ENCODE measurements at regions not wholly inside any gene's neighbourhood (a gene's known extent, or its start where the extent isn't known, plus 50 kb on each side); places are given as distances from the start of the nearest gene placed in this dataset.
"Not testable (repeated sequence)": the region's sequence is repeated elsewhere in the genome, so short reads cannot be mapped to it uniquely, and the experiment has no call there.

DNA sequence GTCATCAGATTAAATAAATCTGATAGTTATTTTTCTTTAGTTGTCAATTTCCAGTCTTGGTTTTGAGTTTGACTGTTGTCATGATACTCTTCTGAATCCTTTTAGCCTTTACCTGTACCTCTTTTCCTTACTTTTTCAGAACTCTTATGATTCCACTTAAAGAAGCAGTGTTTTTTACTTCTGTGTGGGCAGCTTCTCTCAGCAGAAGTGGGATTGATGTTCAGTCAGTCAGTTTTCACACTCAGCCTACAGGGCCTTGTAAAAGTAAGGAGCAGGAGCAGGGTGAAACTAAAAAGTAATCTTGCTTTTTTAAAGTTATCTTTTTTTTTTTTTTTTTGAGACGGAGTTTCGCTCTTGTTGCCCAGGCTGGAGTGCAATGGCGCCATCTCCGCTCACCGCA lies 75.1 kb downstream of the HAUS1 start:
- DNase-seq (ENCODE audit: low spot score): no peak

DNA sequence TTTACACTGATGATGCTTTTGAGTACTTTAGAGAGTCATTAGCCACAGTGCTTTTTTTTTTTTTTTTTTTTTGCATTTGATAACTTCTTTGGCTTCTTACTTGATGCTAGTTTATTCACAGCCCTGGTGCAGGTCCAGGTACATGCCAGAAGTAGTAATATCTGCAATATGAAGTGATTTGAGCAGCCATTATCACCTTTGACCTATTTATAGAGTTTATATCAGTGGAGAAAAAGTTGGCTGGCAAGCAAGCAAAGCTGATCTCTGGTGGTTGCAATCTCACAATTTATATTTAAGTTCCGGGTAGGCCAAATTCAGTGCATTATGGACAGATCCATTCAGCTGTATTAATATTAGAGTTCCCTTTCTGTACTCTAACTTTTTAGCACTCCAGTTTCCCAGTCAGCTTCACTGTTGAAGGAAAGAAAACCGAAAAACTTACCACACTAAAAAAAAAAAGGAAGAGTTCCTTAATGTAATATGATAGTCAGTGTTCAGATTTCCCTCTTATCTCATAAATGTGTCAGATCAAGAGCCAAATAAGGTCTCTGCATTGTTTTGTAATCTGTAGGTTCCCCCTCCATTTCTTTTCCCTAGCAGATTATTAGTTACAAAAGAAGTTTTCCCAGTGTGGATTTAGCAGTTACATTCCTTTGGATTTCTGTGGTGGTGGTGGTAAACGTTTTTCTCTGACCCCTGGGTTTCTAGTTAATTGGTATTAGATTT lies 78.6 kb downstream of the HAUS1 start:
- no peak for DNase-seq (ENCODE audit: low spot score)

DNA sequence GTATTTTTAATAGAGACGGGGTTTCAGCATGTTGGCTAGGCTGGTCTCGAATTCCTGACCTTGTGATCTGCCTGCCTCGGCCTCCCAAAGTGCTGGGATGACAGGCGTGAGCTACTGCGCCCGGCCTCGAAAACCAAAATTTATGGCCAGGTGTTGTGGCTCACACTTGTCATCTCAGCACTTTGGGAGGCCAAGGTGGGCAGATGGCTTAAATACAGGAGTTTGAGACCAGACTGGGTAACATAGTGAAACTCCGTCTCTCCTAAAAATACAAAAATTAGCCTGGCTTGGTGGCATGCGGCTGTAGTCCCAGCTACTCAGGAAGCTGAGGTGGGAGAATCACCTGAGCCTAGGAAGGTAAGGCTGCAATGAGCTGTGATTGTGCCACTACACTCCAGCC lies 80.1 kb downstream of the HAUS1 start:
- DNase-seq (ENCODE audit: low spot score): not testable (repeated sequence)

DNA sequence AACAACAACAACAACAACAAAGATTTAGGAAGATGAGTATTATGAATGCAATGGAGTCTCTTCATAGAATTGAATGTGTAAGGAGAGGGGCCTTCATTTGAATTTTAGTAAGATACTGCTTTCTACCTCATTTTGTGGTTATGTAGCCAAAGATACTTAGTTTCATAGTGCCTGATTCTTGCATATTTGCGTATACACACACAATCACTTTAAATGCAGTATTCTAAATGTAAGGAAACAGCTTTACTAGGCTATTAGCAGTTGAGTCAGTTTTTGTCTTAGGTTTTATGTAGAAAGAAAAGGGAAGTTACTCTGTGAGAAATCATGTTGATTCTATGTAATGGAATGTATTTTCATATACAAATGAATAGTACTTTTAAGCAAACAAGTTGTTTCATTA lies 80.5 kb downstream of the HAUS1 start:
- DNase-seq (ENCODE audit: low spot score): no peak

DNA sequence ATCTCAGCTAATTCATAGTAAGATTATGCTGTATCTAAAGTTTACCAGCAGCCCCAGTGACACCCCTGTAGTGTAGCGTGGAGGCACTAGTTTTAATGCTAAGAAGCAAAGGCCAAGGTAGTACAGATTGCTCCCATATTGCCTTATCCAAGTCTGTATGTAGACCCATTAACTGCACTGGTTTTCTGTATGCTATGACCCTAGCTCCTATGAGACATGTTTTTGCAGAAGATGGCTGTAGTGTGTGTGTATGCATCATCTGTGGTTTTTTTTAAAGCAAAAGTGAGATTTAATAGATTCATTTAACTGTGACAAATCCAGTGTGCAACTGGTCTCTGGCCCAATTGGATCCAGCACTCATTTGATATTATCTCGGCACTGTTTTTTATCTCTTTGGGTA lies 86.5 kb downstream of the HAUS1 start:
- no peak for DNase-seq (ENCODE audit: low spot score)

DNA sequence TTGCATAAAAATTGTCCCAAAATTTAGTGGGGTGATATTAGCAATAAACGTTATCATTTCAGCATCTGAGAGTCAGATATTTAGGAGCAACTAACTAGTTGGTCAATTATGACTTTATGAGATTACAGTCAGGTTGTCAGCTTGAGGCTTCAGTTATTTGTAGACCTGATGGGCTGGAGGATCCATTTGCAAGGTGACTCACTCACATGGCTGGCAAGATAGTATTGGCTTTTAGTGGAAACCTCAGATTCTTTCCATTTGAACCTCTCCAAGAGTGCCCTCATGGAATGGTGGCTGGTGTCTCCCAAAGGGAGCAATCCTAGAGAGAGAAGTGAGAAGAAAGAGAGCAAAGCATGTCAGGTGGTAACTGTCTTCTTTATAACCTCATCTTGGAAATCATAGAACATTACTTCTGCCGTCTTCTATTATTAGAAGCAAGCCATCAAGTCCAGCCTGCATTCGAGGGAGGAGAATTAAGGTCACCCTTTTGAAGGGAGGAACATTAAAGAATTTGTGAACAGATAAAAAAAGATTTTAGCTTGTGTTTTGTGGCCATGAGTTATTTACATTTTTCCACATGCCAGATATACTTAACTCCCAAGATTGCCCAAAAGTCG lies 92.5 kb downstream of the HAUS1 start:
- no peak for DNase-seq (ENCODE audit: low spot score)

DNA sequence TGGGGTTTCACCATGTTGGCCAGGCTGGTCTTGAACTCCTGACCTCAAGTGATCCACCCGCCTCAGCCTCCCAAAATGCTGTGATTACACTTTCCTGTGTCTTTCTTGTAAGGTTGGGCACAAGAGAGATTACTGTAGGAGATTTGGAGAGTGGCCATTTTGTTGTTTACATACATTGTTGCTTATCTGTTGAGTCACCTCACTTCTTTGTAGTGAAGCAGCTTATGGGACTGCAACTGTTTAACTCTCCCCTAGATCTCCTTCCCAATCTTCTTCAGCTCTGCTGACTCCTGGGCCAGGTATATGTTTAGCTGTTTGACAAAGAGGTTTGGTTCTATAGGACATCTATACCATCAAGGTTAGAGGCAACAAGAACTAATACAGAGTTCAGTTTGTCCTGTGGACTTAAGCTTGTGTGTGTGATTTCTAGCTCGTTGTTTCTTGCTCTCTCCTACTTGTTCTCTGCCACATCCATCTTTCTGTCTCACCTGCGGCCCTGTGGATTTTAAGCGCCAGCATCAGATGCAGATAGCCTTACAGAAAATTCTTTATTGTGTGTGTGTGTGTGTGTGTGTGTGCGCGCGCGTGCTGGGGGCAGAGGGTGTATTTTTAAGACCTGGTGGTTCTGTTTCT lies 95.4 kb downstream of the HAUS1 start:
- DNase-seq (ENCODE audit: low spot score): no peak

DNA sequence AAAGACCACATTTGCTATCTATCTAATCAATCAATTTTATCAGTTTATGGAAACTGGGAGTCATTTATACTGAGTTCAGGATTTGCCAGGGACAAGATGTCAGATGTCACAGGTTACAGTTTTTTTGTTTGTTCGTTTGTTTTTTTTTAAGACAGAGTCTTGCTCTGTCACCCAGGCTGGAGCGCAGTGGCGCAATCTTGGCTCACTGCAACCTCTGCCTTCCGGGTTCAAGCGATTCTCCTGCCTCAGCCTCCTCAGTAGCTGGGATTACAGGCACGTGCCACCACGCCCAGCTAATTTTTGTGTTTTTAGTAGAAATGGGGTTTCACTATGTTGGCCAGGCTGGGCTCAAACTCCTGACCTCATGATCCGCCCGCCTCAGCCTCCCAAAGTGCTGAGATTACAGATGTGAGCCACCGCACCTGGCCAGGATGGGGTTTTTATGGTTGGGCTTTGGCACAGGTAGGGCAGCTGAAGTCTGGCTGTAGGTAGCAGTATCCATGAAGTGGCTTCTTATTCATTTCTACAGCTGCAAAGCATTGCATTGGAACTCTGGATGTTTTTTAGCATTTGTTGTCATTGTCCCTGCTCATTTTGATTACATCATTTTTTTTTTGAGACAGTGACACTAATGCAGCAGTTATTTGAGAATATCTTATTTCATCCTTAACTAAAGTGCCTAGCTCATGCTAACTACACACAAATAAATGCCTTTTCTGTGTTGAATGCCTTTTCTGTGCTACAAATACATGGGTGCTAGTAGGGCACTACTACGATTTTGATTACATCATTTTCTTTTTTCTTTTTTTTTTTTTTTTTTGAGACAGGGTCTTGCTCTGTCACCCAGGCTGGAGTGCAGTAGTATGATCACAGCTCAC lies 96.2 kb downstream of the HAUS1 start:
- not testable (repeated sequence) for DNase-seq (ENCODE audit: low spot score)

DNA sequence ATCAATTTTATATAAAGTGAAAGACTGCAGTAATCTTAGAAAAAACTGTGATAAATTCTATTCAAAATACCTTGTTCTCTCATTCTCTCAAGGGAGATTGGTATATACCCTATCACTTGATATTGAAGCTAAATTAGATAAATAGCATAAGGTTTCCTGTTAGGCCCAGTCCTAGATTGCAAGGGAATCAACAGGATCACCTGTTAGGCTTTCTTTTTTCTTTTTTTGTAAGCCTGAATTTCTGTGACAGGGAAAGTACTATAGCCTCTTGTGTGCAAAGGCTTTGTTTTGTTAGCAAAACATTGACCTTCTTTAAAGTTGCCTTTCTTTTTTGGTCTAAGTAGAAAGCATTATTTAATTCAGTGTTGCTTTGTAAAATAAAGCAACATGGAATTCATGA lies 100.0 kb downstream of the HAUS1 start:
- DNase-seq (ENCODE audit: low spot score): no peak

DNA sequence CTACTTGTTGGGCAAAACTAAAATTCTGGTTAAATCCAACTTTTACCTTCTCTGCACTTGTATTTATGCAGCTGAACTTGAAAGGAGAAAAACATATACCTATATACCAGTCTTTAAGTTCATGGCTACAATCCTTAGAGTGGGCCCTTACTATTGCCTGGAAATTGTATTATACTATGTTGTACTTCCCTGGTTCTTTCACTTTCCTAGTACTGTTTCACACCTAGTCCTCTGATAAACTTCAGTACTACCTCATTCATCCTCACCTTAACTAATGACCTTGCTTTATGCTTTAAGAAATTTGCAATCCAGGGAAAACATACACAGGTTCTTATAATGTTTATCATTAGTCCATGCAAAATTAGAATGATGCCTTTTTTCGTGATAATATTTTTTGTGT lies 103.8 kb downstream of the HAUS1 start:
- DNase-seq (ENCODE audit: low spot score): no peak

DNA sequence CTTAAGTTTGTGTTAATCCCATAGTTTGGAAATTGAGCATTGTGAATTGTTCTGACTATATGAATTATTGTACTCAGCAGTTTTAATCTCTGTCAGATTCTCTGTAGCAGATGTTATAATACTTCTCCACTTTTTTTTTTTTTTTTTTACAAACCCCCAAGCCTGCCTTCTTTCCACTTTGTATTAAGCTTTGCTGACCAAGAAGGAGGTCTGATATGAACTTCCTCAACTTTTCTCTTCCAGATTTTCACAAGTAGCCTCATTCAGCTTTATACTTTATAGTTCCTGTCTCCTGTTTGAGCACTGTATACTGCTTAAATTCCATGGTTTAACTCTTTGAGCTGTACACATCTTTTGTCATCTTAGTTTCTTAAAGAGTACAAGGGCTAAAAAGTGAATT lies 105.0 kb downstream of the HAUS1 start:
- no peak for DNase-seq (ENCODE audit: low spot score)

DNA sequence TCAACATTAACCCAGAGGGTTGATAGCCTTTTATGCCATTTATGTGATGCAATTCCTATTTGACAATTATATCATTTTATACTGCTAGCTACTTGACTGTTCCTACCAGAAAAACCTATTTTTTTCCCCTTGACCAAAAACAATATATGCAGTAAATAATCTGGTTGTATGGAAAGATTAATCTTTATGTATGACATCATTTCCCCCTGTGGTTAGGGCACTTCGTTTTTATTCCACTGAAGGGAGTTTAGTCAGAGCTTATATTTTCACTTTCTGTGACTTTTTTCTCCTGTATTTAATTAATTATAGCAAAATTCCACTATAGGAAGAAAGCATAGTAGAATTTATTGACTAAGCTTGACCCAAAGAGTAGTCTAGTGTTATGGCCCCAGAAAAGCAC lies 107.6 kb downstream of the HAUS1 start:
- DNase-seq (ENCODE audit: low spot score): no peak

DNA sequence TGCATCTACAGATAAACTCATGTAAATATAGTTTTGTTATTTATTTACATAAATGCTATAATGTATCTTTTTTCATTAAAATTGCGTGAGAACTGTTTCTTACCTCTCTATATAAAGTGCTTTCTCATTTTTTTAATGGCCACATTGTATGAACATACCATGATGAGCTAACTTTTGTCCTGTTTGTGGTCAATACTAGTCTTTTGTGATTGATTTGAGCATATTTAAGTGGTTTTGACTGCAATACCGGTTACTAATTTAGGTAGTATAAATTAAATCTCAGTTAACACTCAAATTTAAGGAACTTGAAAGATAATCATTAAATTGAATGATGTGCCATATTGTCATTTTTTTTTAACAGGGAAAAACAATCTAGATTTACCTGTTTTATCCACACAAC lies 108.2 kb downstream of the HAUS1 start:
- DNase-seq (ENCODE audit: low spot score): no peak

DNA sequence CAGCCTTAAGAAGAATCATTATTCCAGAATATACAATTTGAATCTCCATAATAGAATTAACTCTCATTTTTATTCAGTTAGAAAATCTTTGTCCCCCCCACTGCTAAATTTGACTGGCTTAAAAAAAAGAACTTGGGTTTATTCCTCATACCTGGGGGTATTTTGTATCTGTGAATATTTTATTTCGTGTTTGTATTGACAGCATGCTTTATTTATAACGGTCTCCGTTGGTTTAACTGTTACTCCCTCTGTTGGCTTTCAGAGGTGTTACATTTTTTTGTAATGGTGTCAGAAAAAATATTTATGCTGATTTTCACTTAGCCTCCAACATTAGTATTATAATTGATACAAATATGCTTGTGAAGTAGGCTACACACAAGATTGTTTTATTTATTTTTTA lies 109.1 kb downstream of the HAUS1 start:
- DNase-seq (ENCODE audit: low spot score): no peak

DNA sequence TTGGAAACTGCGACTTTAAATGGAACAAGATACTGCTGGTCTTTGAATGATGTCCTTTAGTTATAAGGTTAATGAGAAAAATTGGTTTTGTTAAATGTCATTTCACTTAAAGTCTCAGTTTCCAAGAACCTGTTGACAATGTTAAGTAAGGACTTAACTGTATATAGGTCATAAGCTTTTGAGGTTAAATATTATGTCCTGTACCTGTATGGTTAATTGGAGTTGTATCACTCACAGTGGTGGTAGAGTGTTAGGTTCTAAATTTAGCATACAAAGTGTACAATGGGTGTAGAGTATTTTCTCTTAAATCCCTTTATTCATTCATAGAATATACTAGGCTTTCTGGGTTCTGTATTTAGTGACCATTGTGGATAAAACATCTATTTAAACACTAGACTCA lies 110.2 kb downstream of the HAUS1 start:
- no peak for DNase-seq (ENCODE audit: low spot score)

DNA sequence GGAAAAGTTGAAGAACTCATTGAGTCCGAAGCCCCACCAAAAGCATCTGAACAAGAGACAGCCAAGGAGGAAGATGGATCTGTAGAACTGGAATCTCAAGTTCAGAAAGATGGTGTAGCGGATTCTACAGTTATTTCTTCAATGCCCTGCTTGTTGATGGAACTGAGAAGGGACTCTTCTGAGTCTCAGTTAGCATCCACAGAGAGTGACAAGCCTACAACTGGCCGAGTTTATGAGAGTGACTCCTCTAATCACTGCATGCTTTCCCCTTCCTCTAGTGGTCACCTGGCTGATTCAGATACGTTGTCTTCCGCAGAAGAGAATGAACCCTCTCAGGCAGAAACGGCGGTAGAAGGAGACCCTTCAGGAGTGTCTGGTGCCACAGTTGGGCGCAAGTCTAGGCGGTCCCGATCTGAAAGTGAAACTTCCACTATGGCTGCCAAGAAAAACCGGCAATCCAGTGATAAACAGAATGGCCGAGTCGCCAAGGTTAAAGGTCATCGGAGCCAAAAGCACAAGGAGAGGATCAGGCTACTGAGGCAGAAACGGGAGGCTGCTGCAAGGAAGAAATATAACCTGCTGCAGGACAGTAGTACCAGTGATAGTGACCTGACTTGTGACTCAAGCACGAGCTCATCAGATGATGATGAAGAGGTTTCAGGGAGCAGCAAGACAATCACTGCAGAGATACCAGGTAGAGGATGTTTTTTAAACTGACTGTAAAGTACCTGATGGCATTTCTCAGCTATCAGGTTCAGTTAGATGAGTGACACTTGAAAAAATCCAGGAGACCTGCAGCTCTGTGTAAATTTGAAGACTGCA lies 111.9 kb downstream of the HAUS1 start:
- DNase-seq (ENCODE audit: low spot score): no peak

DNA sequence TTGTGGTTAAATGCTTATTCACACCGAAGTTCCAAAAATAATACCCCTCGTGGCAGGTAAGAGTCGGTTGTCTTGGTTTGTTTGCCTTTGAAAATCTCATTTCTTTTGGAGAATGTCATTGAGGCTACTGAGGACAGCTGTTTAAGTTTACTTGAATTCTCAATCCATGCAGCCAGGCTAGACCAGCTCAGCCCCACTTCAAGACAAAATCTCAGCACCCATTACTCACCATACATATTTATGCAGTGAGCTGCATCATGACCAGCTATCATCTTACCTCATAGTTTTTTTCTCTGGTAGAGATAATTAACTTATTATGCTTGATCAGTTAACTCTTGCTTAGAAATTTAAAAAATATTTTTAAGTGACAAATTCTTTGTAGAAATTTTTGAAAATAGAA lies 115.9 kb downstream of the HAUS1 start:
- DNase-seq (ENCODE audit: low spot score): no peak

DNA sequence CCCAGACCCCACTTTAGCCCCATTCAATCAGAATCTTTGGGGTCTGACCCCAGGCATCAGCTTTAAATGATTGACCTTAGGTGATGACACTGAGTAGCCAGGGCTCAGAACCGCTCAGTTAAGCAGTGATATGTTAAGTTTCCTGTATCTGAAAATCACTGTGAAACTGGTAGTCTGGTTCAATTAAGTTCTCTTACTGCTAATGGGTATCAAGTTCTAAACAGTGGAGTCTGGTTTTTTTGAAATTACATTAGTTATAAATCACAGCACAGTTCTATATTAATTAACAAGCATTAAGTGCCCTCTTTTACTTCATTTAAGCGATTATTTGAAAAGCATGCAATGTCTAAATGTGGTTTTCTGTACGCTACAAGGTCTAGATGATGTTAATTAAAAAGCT lies 117.9 kb downstream of the HAUS1 start:
- no peak for DNase-seq (ENCODE audit: low spot score)

DNA sequence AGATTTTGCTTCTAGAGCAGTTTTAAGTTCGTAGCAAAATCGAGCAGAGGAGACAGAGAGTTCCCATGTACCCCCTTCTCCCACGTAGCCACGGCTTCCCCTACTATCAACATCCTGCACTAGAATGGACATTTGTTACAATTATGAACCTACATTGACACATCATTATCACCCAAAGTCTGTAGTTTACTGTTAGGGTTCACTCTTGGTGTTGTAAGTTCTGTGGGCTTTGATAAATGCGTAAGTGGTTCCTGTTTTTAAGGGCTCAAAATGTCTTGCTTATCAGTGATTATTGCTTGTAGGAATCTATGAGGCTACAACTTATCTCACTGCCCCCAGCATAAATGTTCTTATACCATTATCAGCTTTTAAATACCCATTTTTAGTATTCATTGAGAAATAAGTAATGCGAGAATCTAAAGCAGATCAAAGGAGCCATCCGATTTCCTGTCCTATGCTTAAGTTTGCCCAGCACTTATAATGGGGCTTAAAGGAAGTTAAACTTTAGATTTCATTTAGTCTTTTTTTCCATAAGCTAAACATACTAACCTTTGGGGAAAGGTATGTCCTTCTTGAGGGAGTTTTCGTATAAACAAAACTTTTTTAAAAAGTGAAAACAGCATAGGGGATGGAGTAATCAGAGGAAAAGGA lies 118.7 kb downstream of the HAUS1 start:
- DNase-seq (ENCODE audit: low spot score): no peak

DNA sequence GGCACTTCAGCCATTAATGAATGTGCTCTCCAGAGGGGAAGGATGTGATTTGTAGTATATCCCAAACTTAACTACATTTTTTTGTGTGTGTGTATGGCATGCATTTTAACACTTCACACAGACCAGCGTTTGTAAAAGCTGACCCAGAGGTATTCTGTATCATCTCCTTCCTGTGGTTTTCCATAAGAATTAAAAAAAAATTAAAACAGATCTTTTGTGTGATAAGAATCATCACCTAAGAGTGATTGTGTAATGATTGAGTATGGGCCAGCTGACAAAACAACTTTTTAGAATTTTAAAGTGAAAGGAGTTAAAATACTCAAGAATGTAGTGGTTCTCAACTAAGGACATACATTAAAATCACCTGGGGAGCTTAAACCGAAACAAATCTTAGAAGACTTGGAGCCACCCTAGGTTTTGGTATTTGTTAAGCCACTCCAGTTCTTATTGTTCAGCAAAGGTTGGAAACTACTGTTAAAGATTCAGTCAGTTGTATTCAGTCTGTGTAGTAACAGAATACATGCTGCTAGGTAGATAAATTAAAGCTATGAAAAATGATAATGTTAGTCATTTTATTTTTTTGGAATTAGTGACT lies 120.1 kb downstream of the HAUS1 start:
- DNase-seq (ENCODE audit: low spot score): no peak

DNA sequence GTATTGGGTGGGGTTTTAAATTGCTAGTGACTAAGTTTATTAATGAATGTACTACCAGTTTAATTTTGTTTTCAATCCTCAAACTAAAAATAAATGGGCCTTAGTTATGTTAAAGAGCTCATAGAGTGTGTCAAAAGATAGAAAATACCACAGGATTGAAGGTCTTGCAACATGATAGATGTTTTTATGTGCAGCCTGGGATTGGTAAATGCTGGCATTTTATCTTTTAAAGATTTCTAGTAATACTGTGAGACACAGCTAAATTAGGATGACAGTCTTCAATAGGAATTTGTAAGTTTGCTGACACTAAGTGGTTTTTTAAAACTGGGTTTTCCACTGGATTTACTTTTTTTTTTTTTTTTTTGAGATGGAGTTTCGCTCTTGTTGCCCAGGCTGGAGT lies 122.3 kb downstream of the HAUS1 start:
- no peak for DNase-seq (ENCODE audit: low spot score)
